ENCODE measurements at regions not wholly inside any gene's neighbourhood (a gene's known extent, or its start where the extent isn't known, plus 50 kb on each side); places are given as distances from the start of the nearest gene placed in this dataset.

- Mint-ChIP-seq H3K4me1 (ENCODE audit: unreplicated experiment) (peaks cover 2% of the 10 kb centered on the region), H3K4me3 (ENCODE audit: unreplicated experiment) (no peak overlapping the region)
Measured at GRCh38 chr6:148107911-148108310, 234.7 kb upstream of the SASH1 start.

GRCh38 chr6:148109732-148110131 lies 232.9 kb upstream of the SASH1 start:
- no peak overlapping the region for H3K4me3 Mint-ChIP-seq (ENCODE audit: unreplicated experiment)

More at GRCh38 chr6:148107911-148108310, 234.7 kb upstream of the SASH1 start:
- H3K27ac Mint-ChIP-seq (ENCODE audit: unreplicated experiment): no peak overlapping the region
- no peaks in the 10 kb centered on the region for H3K9me3 Mint-ChIP-seq (ENCODE audit: unreplicated experiment)
- H3K27me3 Mint-ChIP-seq (ENCODE audit: unreplicated experiment): no peaks in the 10 kb centered on the region
- no peak for TF ChIP-seq CTCF (IDR thresholded peaks at IDR 0.05)
- no peaks in the 10 kb centered on the region for H3K36me3 Mint-ChIP-seq (ENCODE audit: unreplicated experiment)
- DNase-seq (ENCODE audit: extremely low spot score, unreplicated experiment): no peak

GRCh38 chr6:148110925-148111324 lies 231.7 kb upstream of the SASH1 start:
- Mint-ChIP-seq H3K36me3 (ENCODE audit: unreplicated experiment) (no peaks in the 10 kb centered on the region), H3K4me3 (ENCODE audit: unreplicated experiment) (no peak overlapping the region), H3K27me3 (ENCODE audit: unreplicated experiment) (no peaks in the 10 kb centered on the region), H3K4me1 (ENCODE audit: unreplicated experiment) (peaks cover 2% of the 10 kb centered on the region), H3K9me3 (ENCODE audit: unreplicated experiment) (no peaks in the 10 kb centered on the region), H3K27ac (ENCODE audit: unreplicated experiment) (no peak overlapping the region)
- DNase-seq (ENCODE audit: extremely low spot score, unreplicated experiment): no peak
- no peak for TF ChIP-seq CTCF (IDR thresholded peaks at IDR 0.05)

More at GRCh38 chr6:148109732-148110131, 232.9 kb upstream of the SASH1 start:
- Mint-ChIP-seq H3K27ac (ENCODE audit: unreplicated experiment) (no peak overlapping the region), H3K27me3 (ENCODE audit: unreplicated experiment) (no peaks in the 10 kb centered on the region), H3K4me1 (ENCODE audit: unreplicated experiment) (peaks cover 2% of the 10 kb centered on the region), H3K9me3 (ENCODE audit: unreplicated experiment) (no peaks in the 10 kb centered on the region), H3K36me3 (ENCODE audit: unreplicated experiment) (no peaks in the 10 kb centered on the region)
- no peak for DNase-seq (ENCODE audit: extremely low spot score, unreplicated experiment)
- TF ChIP-seq CTCF (IDR thresholded peaks at IDR 0.05): no peak

GRCh38 chr6:148112851-148113319 lies 229.8 kb upstream of the SASH1 start:
- Mint-ChIP-seq H3K27me3 (ENCODE audit: unreplicated experiment) (no peaks in the 10 kb centered on the region), H3K4me1 (ENCODE audit: unreplicated experiment) (peaks cover 2% of the 10 kb centered on the region), H3K4me3 (ENCODE audit: unreplicated experiment) (no peak overlapping the region), H3K9me3 (ENCODE audit: unreplicated experiment) (no peaks in the 10 kb centered on the region), H3K36me3 (ENCODE audit: unreplicated experiment) (no peaks in the 10 kb centered on the region), H3K27ac (ENCODE audit: unreplicated experiment) (no peak overlapping the region)
- no peak for TF ChIP-seq CTCF (IDR thresholded peaks at IDR 0.05)
- DNase-seq (ENCODE audit: extremely low spot score, unreplicated experiment): no peak

- TF ChIP-seq CTCF (IDR thresholded peaks at IDR 0.05): no peak
- DNase-seq (ENCODE audit: extremely low spot score, unreplicated experiment): no peak
- Mint-ChIP-seq H3K4me3 (ENCODE audit: unreplicated experiment) (no peak overlapping the region), H3K4me1 (ENCODE audit: unreplicated experiment) (peaks cover 9% of the 10 kb centered on the region), H3K27me3 (ENCODE audit: unreplicated experiment) (no peaks in the 10 kb centered on the region), H3K9me3 (ENCODE audit: unreplicated experiment) (no peaks in the 10 kb centered on the region), H3K36me3 (ENCODE audit: unreplicated experiment) (no peaks in the 10 kb centered on the region), H3K27ac (ENCODE audit: unreplicated experiment) (no peak overlapping the region)
Measured at GRCh38 chr6:148116001-148116400, 226.6 kb upstream of the SASH1 start.

Data from osteocyte (in vitro differentiated cells).